GM20000 (cell line): ENCODE measurements at regions not wholly inside any gene's neighbourhood (a gene's known extent, or its start where the extent isn't known, plus 50 kb on each side); places are given as distances from the start of the nearest gene placed in this dataset.

Experiments
- DNase-seq: peaks from one replicate; pipeline ENCODE4 v3.0.0; 2012; ENCODE audit warnings: low spot score
- CTCF ChIP-seq: IDR thresholded peaks from 2 replicates; pipeline ENCODE4 v1.5.1; 2012; ENCODE audit warnings: mild to moderate bottlenecking, control low read depth; ENCODE audit errors: extremely low read depth, missing control alignments

GRCh38 chr2:198401644-198402043 is 597.3 kb downstream of the PLCL1 start:
- DNase-seq: no peak
- no peak for TF ChIP-seq CTCF

- no peak for DNase-seq
- no peak for TF ChIP-seq CTCF
Measured at GRCh38 chr2:198400999-198401398, 596.6 kb downstream of the PLCL1 start.

GRCh38 chr2:198394208-198394607 is 589.8 kb downstream of the PLCL1 start:
- no peak for DNase-seq
- TF ChIP-seq CTCF: no peak

GRCh38 chr2:198390670-198391069 is 586.3 kb downstream of the PLCL1 start:
- DNase-seq: no peak
- TF ChIP-seq CTCF: no peak

- no peak for DNase-seq
- no peak for TF ChIP-seq CTCF
Measured at GRCh38 chr2:198387677-198388076, 583.3 kb downstream of the PLCL1 start.

- no peak for DNase-seq
- no peak for TF ChIP-seq CTCF
Measured at GRCh38 chr2:198385856-198386255, 581.5 kb downstream of the PLCL1 start.

GRCh38 chr2:198385326-198385725 is 580.9 kb downstream of the PLCL1 start:
- no peak for TF ChIP-seq CTCF
- no peak for DNase-seq
